ENCODE measurements at regions not wholly inside any gene's neighbourhood (a gene's known extent, or its start where the extent isn't known, plus 50 kb on each side); places are given as distances from the start of the nearest gene placed in this dataset.

- no peak for DNase-seq (ENCODE audit: low read depth)
Measured at GRCh38 chr3:117665296-117665695, 955.7 kb downstream of the TUSC7 start.

GRCh38 chr3:117666325-117666724, 956.7 kb downstream of the TUSC7 start:
- no peak for DNase-seq (ENCODE audit: low read depth)

- no peak for DNase-seq (ENCODE audit: low read depth)
Measured at GRCh38 chr3:117666812-117667211, 957.2 kb downstream of the TUSC7 start.

GRCh38 chr3:117669774-117670173, 960.2 kb downstream of the TUSC7 start:
- DNase-seq (ENCODE audit: low read depth) = no peak

- no peak for DNase-seq (ENCODE audit: low read depth)
Measured at GRCh38 chr3:117671722-117672318, 962.2 kb downstream of the TUSC7 start.

GRCh38 chr3:117674321-117674720, 964.7 kb downstream of the TUSC7 start:
- DNase-seq (ENCODE audit: low read depth) = no peak

GRCh38 chr3:117681619-117682018, 972.0 kb downstream of the TUSC7 start:
- no peak for DNase-seq (ENCODE audit: low read depth)

GRCh38 chr3:117687096-117687495, 977.5 kb downstream of the TUSC7 start:
- DNase-seq (ENCODE audit: low read depth) = no peak

GRCh38 chr3:117688583-117688982, 979.0 kb downstream of the TUSC7 start:
- no peak for DNase-seq (ENCODE audit: low read depth)

- DNase-seq (ENCODE audit: low read depth) = no peak
Measured at GRCh38 chr3:117691526-117691925, 981.9 kb downstream of the TUSC7 start.

- DNase-seq (ENCODE audit: low read depth) = no peak
Measured at GRCh38 chr3:117692416-117692995, 982.9 kb downstream of the TUSC7 start.

GRCh38 chr3:117695321-117695720, 985.7 kb downstream of the TUSC7 start:
- DNase-seq (ENCODE audit: low read depth) = no peak

GRCh38 chr3:117695871-117696645, 986.5 kb downstream of the TUSC7 start:
- no peak for DNase-seq (ENCODE audit: low read depth)

GRCh38 chr3:117696851-117697407, 987.4 kb downstream of the TUSC7 start:
- no peak for DNase-seq (ENCODE audit: low read depth)

GRCh38 chr3:117699058-117699457, 989.5 kb downstream of the TUSC7 start:
- no peak for DNase-seq (ENCODE audit: low read depth)

- no peak for DNase-seq (ENCODE audit: low read depth)
Measured at GRCh38 chr3:117700573-117701360, 991.2 kb downstream of the TUSC7 start.

GRCh38 chr3:117705011-117705410, 995.4 kb downstream of the TUSC7 start:
- DNase-seq (ENCODE audit: low read depth) = no peak

- no peak for DNase-seq (ENCODE audit: low read depth)
Measured at GRCh38 chr3:117706037-117706436, 996.5 kb downstream of the TUSC7 start.

GRCh38 chr3:117706756-117707155, 997.2 kb downstream of the TUSC7 start:
- no peak for DNase-seq (ENCODE audit: low read depth)

- no peak for DNase-seq (ENCODE audit: low read depth)
Measured at GRCh38 chr3:117708601-117709000, 999.0 kb downstream of the TUSC7 start.

- DNase-seq (ENCODE audit: low read depth) = no peak
Measured at GRCh38 chr3:117709108-117709507, 999.5 kb downstream of the TUSC7 start.

- DNase-seq (ENCODE audit: low read depth) = no peak
Measured at GRCh38 chr3:117710501-117710900, 1000.9 kb downstream of the TUSC7 start.

Data from stimulated activated CD8-positive, alpha-beta memory T cell treated with anti-CD3 and anti-CD28 coated beads, Interleukin-12 subunit alpha, Interleukin-12 subunit beta, amount 100 ng/mL, for 1 hour (primary cell).